PC-3 (cell line): ENCODE measurements at regions not wholly inside any gene's neighbourhood (a gene's known extent, or its start where the extent isn't known, plus 50 kb on each side); places are given as distances from the start of the nearest gene placed in this dataset.
A peak's percentile ranks its signal among the peaks of the same experiment; 100 is the strongest.

Experiments used
- ATAC-seq: fragments of 200-7000 bp; cut with Tn5 transposase; 2 replicates; pipeline ENCODE4 v1.9.1; 2020; ENCODE audit warnings: mild to moderate bottlenecking, moderate library complexity
- BruUV-seq: library from RNA; stranded (reverse); fragments of 400-500 nt; replicated peaks from 2 replicates; lab custom pipeline; 2021; lab: Mats Ljungman, UMichigan
- CTCF ChIA-PET: fragments of 300-600 bp; sonication (Branson Sonifier 250); formaldehyde crosslinking; loops from one replicate; lab custom pipeline; 2022; ENCODE audit warnings: antibody characterized with exemption; lab: Charles Lee
- POLR2A ChIA-PET: fragments of 300-600 bp; sonication (Branson Sonifier 250); formaldehyde crosslinking; loops from one replicate; lab custom pipeline; 2022; ENCODE audit warnings: antibody characterized with exemption; ENCODE audit not compliant: unreplicated experiment; lab: Charles Lee
- DNase-seq: peaks from one replicate; pipeline ENCODE4 v3.0.0-alpha.2; 2015
- H2AFZ ChIP-seq: fragments of 300-600 bp; sonication (generic); 2 replicates; pipeline ENCODE4 v1.6.0; 2016; ENCODE audit warnings: antibody characterized with exemption, low read length
- H3F3A ChIP-seq: fragments of 300-600 bp; sonication (generic); one replicate; pipeline ENCODE4 v1.6.0; 2017; ENCODE audit warnings: antibody characterized with exemption, low read length, control low read depth, mild to moderate bottlenecking; ENCODE audit not compliant: unreplicated experiment
- H3K27ac ChIP-seq: fragments of 300-600 bp; sonication (generic); 2 replicates; pipeline ENCODE4 v1.5.1; 2016; ENCODE audit warnings: mild to moderate bottlenecking, low read length
- H3K27me3 ChIP-seq: fragments of 300-600 bp; sonication (generic); 2 replicates; pipeline ENCODE4 v1.6.1; 2016; ENCODE audit warnings: low read length, mixed read lengths
- H3K36me3 ChIP-seq: fragments of 300-600 bp; sonication (generic); 2 replicates; pipeline ENCODE4 v1.6.1; 2016; ENCODE audit warnings: low read depth, mixed run types, low read length, mixed read lengths
- H3K4me1 ChIP-seq: fragments of 300-600 bp; sonication (generic); 2 replicates; pipeline ENCODE4 v1.5.1; 2016; ENCODE audit warnings: low read length; ENCODE audit not compliant: insufficient read depth
- H3K4me2 ChIP-seq: fragments of 300-600 bp; sonication (generic); 2 replicates; pipeline ENCODE4 v1.6.0; 2016; ENCODE audit warnings: low read length
- H3K4me3 ChIP-seq: fragments of 300-600 bp; sonication (generic); 2 replicates; pipeline ENCODE4 v1.5.1; 2016; ENCODE audit warnings: mild to moderate bottlenecking, low read length, mixed read lengths
- H3K79me2 ChIP-seq: fragments of 300-600 bp; sonication (generic); 2 replicates; pipeline ENCODE4 v1.6.1; 2017; ENCODE audit warnings: low read length, mixed read lengths
- H3K9ac ChIP-seq: fragments of 300-600 bp; sonication (generic); 2 replicates; pipeline ENCODE4 v1.6.0; 2016; ENCODE audit warnings: mild to moderate bottlenecking, low read length
- H3K9me2 ChIP-seq: fragments of 300-600 bp; sonication (generic); replicated peaks from 2 replicates; pipeline ENCODE4 v1.6.1; 2016; ENCODE audit warnings: mixed run types, low read length, mixed read lengths
- H3K9me3 ChIP-seq: fragments of 300-600 bp; sonication (generic); 2 replicates; pipeline ENCODE4 v1.6.1; 2016; ENCODE audit warnings: low read length, mixed read lengths
- H4K20me1 ChIP-seq: fragments of 300-600 bp; sonication (generic); 2 replicates; pipeline ENCODE4 v1.6.1; 2016; ENCODE audit warnings: low read length, mixed read lengths
- CTCF ChIP-seq: fragments of 300-600 bp; sonication (generic); conservative IDR thresholded peaks from 2 replicates; pipeline ENCODE4 v1.5.1; 2017; ENCODE audit warnings: antibody characterized with exemption, low read depth, mild to moderate bottlenecking, low read length
- EZH2 ChIP-seq: fragments of 300-600 bp; sonication (generic); IDR thresholded peaks from one replicate; pipeline ENCODE4 v1.6.1; 2017; ENCODE audit warnings: antibody characterized with exemption, mild to moderate bottlenecking, low read length; ENCODE audit not compliant: unreplicated experiment
- EZH2phosphoT487 ChIP-seq: fragments of 300-600 bp; sonication (generic); IDR thresholded peaks from 2 replicates; pipeline ENCODE4 v1.6.1; 2018; ENCODE audit warnings: mild to moderate bottlenecking, antibody characterized with exemption, low read length, borderline replicate concordance
- intact Hi-C: fragments of 100-400 bp; cut with micrococcal nuclease; formaldehyde crosslinking; loops from 2 replicates; pipeline ENCODE4 v1.9.0; 2023

DNA sequence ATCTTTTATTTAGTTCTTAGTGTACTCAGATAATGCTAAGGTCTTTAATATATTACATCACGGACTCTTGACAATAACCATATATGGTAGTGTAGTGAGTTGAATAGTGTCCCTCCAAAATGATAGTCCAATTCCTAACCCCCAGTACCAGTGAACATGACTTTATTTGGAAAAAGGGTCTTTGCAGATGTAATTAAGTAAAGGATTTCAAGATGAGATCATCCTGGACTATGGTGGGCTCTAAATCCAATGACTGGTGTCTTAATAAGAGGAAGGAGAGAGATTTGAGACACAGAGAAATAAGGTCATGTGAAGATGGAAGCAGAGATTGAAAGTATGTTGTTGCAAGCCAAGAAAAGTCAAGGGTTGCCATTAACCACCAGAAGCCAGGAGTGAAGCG is 236.5 kb upstream of the DIPK2B start:
- Histone ChIP-seq H3F3A (no peaks in the 10 kb centered on the region), H2AFZ (no peak overlapping the region), H3K36me3 (no peaks in the 10 kb centered on the region), H3K4me3 (no peak overlapping the region), H3K9me2 (no peaks in the 10 kb centered on the region), H3K4me2 (no peak overlapping the region), H3K9me3 (no peaks in the 10 kb centered on the region), H3K4me1 (no peaks in the 10 kb centered on the region; the same call in 1 of the 2 replicates), H4K20me1 (no peaks in the 10 kb centered on the region), H3K9ac (no peak overlapping the region), H3K27me3 (no peaks in the 10 kb centered on the region), H3K27ac (no peak overlapping the region), H3K79me2 (no peaks in the 10 kb centered on the region)
- TF ChIP-seq EZH2 (no peak), EZH2phosphoT487 (no peak)
- intact Hi-C loops, result no loop called here
- POLR2A ChIA-PET, result no interaction called here
- no peak for DNase-seq
- ATAC-seq, result no peak
- CTCF ChIA-PET, result no interaction called here
- no TSS peak for BruUV-seq

DNA sequence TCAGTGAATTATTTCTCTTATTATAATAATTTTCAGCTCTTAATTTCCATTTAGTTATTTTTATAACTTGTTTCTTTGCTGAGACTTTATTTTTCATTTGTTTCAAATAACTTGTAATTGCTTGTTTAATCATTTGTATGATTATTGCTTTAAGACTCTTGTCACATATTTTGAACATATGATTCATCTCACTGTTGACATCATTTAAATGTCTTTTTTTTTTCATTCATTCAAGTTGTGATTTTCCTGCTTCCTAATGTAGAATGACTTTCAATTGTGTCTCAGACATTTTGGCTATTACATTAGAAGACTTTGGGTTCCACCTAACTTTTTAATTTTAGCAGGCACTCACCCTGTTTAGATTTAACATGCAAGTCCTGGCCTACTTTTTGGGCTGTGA is 234.8 kb upstream of the DIPK2B start:
- BruUV-seq, result no TSS peak
- CTCF ChIA-PET, result no interaction called here
- no peaks in the 10 kb centered on the region for H3K9me2 ChIP-seq
- ATAC-seq, result no peak
- no peaks in the 10 kb centered on the region for H3K9me3 ChIP-seq
- intact Hi-C loops, result no loop called here
- H3K4me2 ChIP-seq, result no peak overlapping the region
- no peaks in the 10 kb centered on the region for H3K27me3 ChIP-seq
- no peaks in the 10 kb centered on the region for H3K36me3 ChIP-seq
- TF ChIP-seq EZH2 (no peak), CTCF (no peak), EZH2phosphoT487 (no peak)
- no peaks in the 10 kb centered on the region for H4K20me1 ChIP-seq
- H2AFZ ChIP-seq, result peak overlapping the region; percentile 16; the same call in 1 of the 2 replicates
- POLR2A ChIA-PET, result no interaction called here
- no peak overlapping the region for H3K4me3 ChIP-seq
- no peaks in the 10 kb centered on the region; the same call in 1 of the 2 replicates for H3K4me1 ChIP-seq
- H3K9ac ChIP-seq, result no peak overlapping the region
- peak; percentile 32 for DNase-seq
- no peak overlapping the region for H3K27ac ChIP-seq
- no peaks in the 10 kb centered on the region for H3F3A ChIP-seq
- no peaks in the 10 kb centered on the region for H3K79me2 ChIP-seq

DNA sequence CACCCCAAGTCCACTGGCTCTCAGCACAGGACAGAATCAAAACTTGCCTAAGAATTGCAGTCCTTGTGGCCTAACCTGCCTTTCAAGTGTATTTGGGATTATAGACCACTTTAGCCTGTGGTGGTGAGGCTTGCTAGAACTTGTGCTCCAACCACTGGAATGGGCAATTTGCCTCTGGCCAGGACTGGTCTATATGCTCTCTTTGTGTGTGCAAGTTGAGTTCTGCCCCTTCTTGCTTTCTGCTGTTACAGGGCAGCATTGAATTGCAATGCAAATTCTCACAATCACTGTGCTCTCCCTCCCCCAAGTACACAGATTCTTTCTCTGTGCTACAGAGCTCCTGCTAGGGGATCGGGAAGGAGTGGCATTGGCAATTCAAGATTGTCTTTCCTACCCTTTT is 233.6 kb upstream of the DIPK2B start:
- H4K20me1 ChIP-seq, result no peaks in the 10 kb centered on the region
- no peak for TF ChIP-seq EZH2
- TF ChIP-seq CTCF, result no peak
- TF ChIP-seq EZH2phosphoT487, result no peak
- BruUV-seq, result no TSS peak
- H3K4me3 ChIP-seq, result no peak overlapping the region
- no peaks in the 10 kb centered on the region for H3K36me3 ChIP-seq
- H3K4me2 ChIP-seq, result no peak overlapping the region
- H2AFZ ChIP-seq, result no peak overlapping the region
- no peak overlapping the region for H3K9ac ChIP-seq
- no peak overlapping the region for H3K27ac ChIP-seq
- CTCF ChIA-PET, result no interaction called here
- H3K9me3 ChIP-seq, result no peaks in the 10 kb centered on the region
- H3F3A ChIP-seq, result no peaks in the 10 kb centered on the region
- POLR2A ChIA-PET, result no interaction called here
- no peaks in the 10 kb centered on the region; the same call in 1 of the 2 replicates for H3K4me1 ChIP-seq
- no peaks in the 10 kb centered on the region for H3K27me3 ChIP-seq
- intact Hi-C loops, result no loop called here
- ATAC-seq (no peak), DNase-seq (no peak)
- no peaks in the 10 kb centered on the region for H3K79me2 ChIP-seq
- no peaks in the 10 kb centered on the region for H3K9me2 ChIP-seq
